ENCODE measurements at regions not wholly inside any gene's neighbourhood (a gene's known extent, or its start where the extent isn't known, plus 50 kb on each side); places are given as distances from the start of the nearest gene placed in this dataset.

GRCh38 chr16:87209808-87210512 lies 107.2 kb downstream of the C16orf95 start:
- Histone ChIP-seq H3K27ac (no peak overlapping the region), H3K36me3 (no peaks in the 10 kb centered on the region), H3K4me1 (peaks cover 13% of the 10 kb centered on the region), H3K4me3 (no peak overlapping the region), H3K9me3 (no peaks in the 10 kb centered on the region), H3K27me3 (no peaks in the 10 kb centered on the region)
- intact Hi-C loops (cut with DNase I), result no loop called here
- TF ChIP-seq POLR2AphosphoS5 (IDR thresholded peaks at IDR 0.05; ENCODE audit: insufficient read depth in 1 of 2, low read depth in 1 of 2) (no peak), POLR2A (IDR thresholded peaks at IDR 0.05) (no peak)
- TF ChIP-seq, protein P1, sequence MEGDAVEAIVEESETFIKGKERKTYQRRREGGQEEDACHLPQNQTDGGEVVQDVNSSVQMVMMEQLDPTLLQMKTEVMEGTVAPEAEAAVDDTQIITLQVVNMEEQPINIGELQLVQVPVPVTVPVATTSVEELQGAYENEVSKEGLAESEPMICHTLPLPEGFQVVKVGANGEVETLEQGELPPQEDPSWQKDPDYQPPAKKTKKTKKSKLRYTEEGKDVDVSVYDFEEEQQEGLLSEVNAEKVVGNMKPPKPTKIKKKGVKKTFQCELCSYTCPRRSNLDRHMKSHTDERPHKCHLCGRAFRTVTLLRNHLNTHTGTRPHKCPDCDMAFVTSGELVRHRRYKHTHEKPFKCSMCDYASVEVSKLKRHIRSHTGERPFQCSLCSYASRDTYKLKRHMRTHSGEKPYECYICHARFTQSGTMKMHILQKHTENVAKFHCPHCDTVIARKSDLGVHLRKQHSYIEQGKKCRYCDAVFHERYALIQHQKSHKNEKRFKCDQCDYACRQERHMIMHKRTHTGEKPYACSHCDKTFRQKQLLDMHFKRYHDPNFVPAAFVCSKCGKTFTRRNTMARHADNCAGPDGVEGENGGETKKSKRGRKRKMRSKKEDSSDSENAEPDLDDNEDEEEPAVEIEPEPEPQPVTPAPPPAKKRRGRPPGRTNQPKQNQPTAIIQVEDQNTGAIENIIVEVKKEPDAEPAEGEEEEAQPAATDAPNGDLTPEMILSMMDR (IDR thresholded peaks at IDR 0.05), result no peak
- no peak for DNase-seq (ENCODE audit: extremely low spot score in 2 of 2)

DNA sequence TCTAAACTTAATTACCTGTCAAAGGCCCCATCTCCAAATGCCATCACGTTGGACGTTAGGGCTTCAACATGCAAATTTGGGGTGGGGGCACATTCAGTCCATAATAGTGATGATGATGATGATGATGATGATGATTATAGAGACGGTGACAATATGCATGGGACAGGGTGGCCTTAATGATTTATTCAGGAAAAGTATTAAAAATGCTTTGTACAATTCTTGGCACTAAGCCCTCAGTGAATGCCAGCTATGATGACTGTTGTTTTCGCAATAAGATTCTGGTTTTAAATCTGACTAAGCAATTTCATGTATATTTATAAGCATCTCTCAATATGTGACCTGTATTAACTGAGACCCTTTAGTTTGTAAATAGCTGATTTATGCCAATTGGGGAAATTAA lies 106.3 kb downstream of the C16orf95 start:
- Histone ChIP-seq H3K27ac (no peak overlapping the region), H3K27me3 (no peaks in the 10 kb centered on the region), H3K4me1 (peaks cover 13% of the 10 kb centered on the region), H3K9me3 (no peaks in the 10 kb centered on the region), H3K4me3 (no peak overlapping the region), H3K36me3 (no peaks in the 10 kb centered on the region)
- intact Hi-C loops (cut with DNase I), result no loop called here
- TF ChIP-seq, protein P1 (IDR thresholded peaks at IDR 0.05), result no peak
- TF ChIP-seq POLR2AphosphoS5 (IDR thresholded peaks at IDR 0.05; ENCODE audit: insufficient read depth in 1 of 2, low read depth in 1 of 2) (no peak), POLR2A (IDR thresholded peaks at IDR 0.05) (no peak)
- no peak for DNase-seq (ENCODE audit: extremely low spot score in 2 of 2)

GRCh38 chr16:87212026-87212425 lies 105.2 kb downstream of the C16orf95 start:
- Histone ChIP-seq H3K4me3 (no peak overlapping the region), H3K27ac (no peak overlapping the region), H3K36me3 (no peaks in the 10 kb centered on the region), H3K27me3 (no peaks in the 10 kb centered on the region), H3K4me1 (peaks cover 13% of the 10 kb centered on the region), H3K9me3 (no peaks in the 10 kb centered on the region)
- TF ChIP-seq, protein P1 (IDR thresholded peaks at IDR 0.05), result no peak
- TF ChIP-seq POLR2A (IDR thresholded peaks at IDR 0.05), result no peak
- TF ChIP-seq POLR2AphosphoS5 (IDR thresholded peaks at IDR 0.05; ENCODE audit: insufficient read depth in 1 of 2, low read depth in 1 of 2), result no peak
- intact Hi-C loops (cut with DNase I), result no loop called here
- no peak for DNase-seq (ENCODE audit: extremely low spot score in 2 of 2)

DNA sequence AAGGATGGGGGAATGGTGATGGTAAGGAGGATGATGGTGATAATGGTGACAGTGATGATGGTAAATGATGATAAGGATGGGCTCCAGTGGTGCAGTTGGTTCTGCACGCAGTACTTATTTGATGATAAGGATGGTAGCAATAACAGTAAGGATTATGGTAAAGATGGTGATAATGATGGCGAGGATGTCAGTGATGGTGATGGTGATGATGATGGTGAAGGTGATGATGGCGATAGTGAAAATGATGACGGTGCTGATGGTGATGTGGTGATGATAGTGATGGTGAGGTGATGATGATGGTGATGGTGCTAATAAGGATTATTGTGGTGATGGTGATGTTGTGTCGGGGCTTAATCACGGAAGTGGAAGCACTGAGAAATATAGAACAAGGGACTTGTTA lies 103.7 kb downstream of the C16orf95 start:
- intact Hi-C loops (cut with DNase I), result no loop called here
- Histone ChIP-seq H3K27ac (no peak overlapping the region), H3K36me3 (no peaks in the 10 kb centered on the region)

More for the DNA sequence above, 103.7 kb downstream of the C16orf95 start:
- no peaks in the 10 kb centered on the region for H3K9me3 ChIP-seq
- H3K27me3 ChIP-seq, result no peaks in the 10 kb centered on the region
- no peak overlapping the region for H3K4me3 ChIP-seq
- no peaks in the 10 kb centered on the region for H3K4me1 ChIP-seq
- TF ChIP-seq, protein P1 (IDR thresholded peaks at IDR 0.05), result no peak
- TF ChIP-seq POLR2A (IDR thresholded peaks at IDR 0.05) (no peak), POLR2AphosphoS5 (IDR thresholded peaks at IDR 0.05; ENCODE audit: insufficient read depth in 1 of 2, low read depth in 1 of 2) (no peak)
- no peak for DNase-seq (ENCODE audit: extremely low spot score in 2 of 2)

All from vagina (tissue), 2 donors.